K562 (cell line): ENCODE measurements at regions not wholly inside any gene's neighbourhood (a gene's known extent, or its start where the extent isn't known, plus 50 kb on each side); places are given as distances from the start of the nearest gene placed in this dataset.

Experiments used
- ATAC-seq: fragments of 200-7000 bp; cut with Tn5 transposase; 3 replicates; pipeline ENCODE4 v1.9.1; 2020; ENCODE audit warnings: moderate library complexity
- BruUV-seq: library from RNA; stranded (reverse); fragments of 400-500 nt; replicated peaks from 2 replicates; lab custom pipeline; 2021; lab: Mats Ljungman, UMichigan
- CTCF ChIA-PET: fragments of 300-600 bp; formaldehyde crosslinking; extraction: SDS; loops from one replicate; lab custom pipeline; 2021; ENCODE audit warnings: low intra/inter-chr PET ratio; lab: Yijun Ruan, JAX
- POLR2A ChIA-PET: fragments of 300-600, 350-650 bp; sonication (Branson Sonifier 250); formaldehyde crosslinking; extraction: SDS; loops from one replicate; lab custom pipeline; 2021; ENCODE audit warnings: antibody characterized with exemption, inconsistent platforms; lab: Yijun Ruan, JAX
- DNase-seq, 4 experiments: peaks; one replicate each; pipeline versions ENCODE4 v3.0.0 to v3.0.0-alpha.2; 2011 to 2018; ENCODE audit warnings: low spot score in 3 of 4, mixed read lengths in 3 of 4; ENCODE audit errors: extremely low read depth in 1 of 4
- FAIRE-seq: peaks from 2 replicates; lab custom pipeline; 2011; peaks lifted over from hg19 to GRCh38; lab: Jason Lieb, UNC
- H2AFZ ChIP-seq: 2 replicates; pipeline ENCODE4 v1.6.0; 2011; ENCODE audit warnings: low read depth, low read length, control low read depth, inconsistent platforms
- H3K27ac ChIP-seq: fragments of 200-600 bp; 3 replicates; pipeline ENCODE4 v1.8.0; 2011; ENCODE audit warnings: low read depth, mild to moderate bottlenecking, control low read depth, inconsistent platforms, low read length, moderate library complexity, mixed read lengths; ENCODE audit errors: extremely low read depth
- H3K27me3 ChIP-seq, 2 experiments: fragments of 300-600 bp in 1 of 2; 2 replicates in 1 of 2; 3 replicates in 1 of 2; pipeline versions ENCODE4 v1.6.0 to v1.8.0; 2011; ENCODE audit warnings: inconsistent platforms in 2 of 2, low read length in 2 of 2, mild to moderate bottlenecking in 1 of 2, mixed read lengths in 1 of 2, moderate library complexity in 1 of 2; ENCODE audit not compliant: control insufficient read depth in 2 of 2, insufficient read depth in 2 of 2
- H3K36me3 ChIP-seq: fragments of 300-600 bp; 3 replicates; pipeline ENCODE4 v1.8.0; 2011; ENCODE audit warnings: mild to moderate bottlenecking, low read length, inconsistent platforms; ENCODE audit not compliant: control insufficient read depth, insufficient read depth
- H3K4me1 ChIP-seq, 2 experiments: fragments of 200-600 bp in 1 of 2; replicated peaks in 1 of 2; 2 replicates in 1 of 2; 3 replicates in 1 of 2; pipeline versions ENCODE4 v1.5.1 to v1.8.0; 2011; ENCODE audit warnings: inconsistent platforms in 2 of 2, low read length in 2 of 2, mild to moderate bottlenecking in 1 of 2, mixed read lengths in 1 of 2, moderate library complexity in 1 of 2; ENCODE audit not compliant: control insufficient read depth in 2 of 2, insufficient read depth in 2 of 2
- H3K4me2 ChIP-seq: 2 replicates; pipeline ENCODE4 v1.6.1; 2011; ENCODE audit warnings: low read length, control low read depth, inconsistent platforms, mixed read lengths; ENCODE audit not compliant: insufficient read depth
- H3K4me3 ChIP-seq: fragments of 200-600 bp; sonication (generic), shearing (Covaris generic); 2 replicates; pipeline ENCODE4 v1.5.1; 2016; ENCODE audit warnings: control low read depth, inconsistent platforms
- H3K79me2 ChIP-seq: fragments of 200-600 bp; 3 replicates; pipeline ENCODE4 v1.8.0; 2011; ENCODE audit warnings: low read length, inconsistent platforms; ENCODE audit not compliant: control insufficient read depth, insufficient read depth
- H3K9ac ChIP-seq, 2 experiments: 2 replicates each; pipeline versions ENCODE4 v1.6.0 to v1.6.1; 2011; ENCODE audit warnings: low read depth in 2 of 2, low read length in 2 of 2, control low read depth in 1 of 2, inconsistent platforms in 1 of 2, mild to moderate bottlenecking in 1 of 2, mixed read lengths in 1 of 2; ENCODE audit not compliant: insufficient read depth in 1 of 2
- H3K9me1 ChIP-seq: one replicate; pipeline ENCODE4 v1.6.0; 2011; ENCODE audit warnings: inconsistent platforms, mild to moderate bottlenecking, low read length, moderate library complexity; ENCODE audit not compliant: control insufficient read depth, insufficient read depth
- H3K9me3 ChIP-seq: replicated peaks from 2 replicates; pipeline ENCODE4 v1.5.1; 2011; ENCODE audit warnings: low read depth, low read length, inconsistent platforms; ENCODE audit not compliant: control insufficient read depth, insufficient read depth
- H4K20me1 ChIP-seq: replicated peaks from 2 replicates; pipeline ENCODE4 v1.6.1; 2011; ENCODE audit warnings: low read length, inconsistent platforms, mixed read lengths; ENCODE audit not compliant: control insufficient read depth, insufficient read depth
- GTF2B ChIP-seq: IDR thresholded peaks from 2 replicates; pipeline ENCODE4 v1.6.1; 2011; ENCODE audit not compliant: insufficient read length; ENCODE audit errors: extremely low read depth
- JUN ChIP-seq, 2 experiments: sonication (generic) in 1 of 2; formaldehyde crosslinking in 1 of 2; IDR thresholded peaks; 2 replicates each; pipeline versions ENCODE4 v1.6.1 to v1.8.0; 2012 to 2022; ENCODE audit warnings: borderline replicate concordance in 2 of 2, mild to moderate bottlenecking in 2 of 2, improper control_type of control experiment in 1 of 2, low read depth in 1 of 2, low read length in 1 of 2, missing genetic modification reagents in 1 of 2
- STAT5A ChIP-seq: IDR thresholded peaks from 2 replicates; pipeline ENCODE4 v1.6.1; 2012; ENCODE audit warnings: low read length, inconsistent platforms, borderline replicate concordance
- ZNF280A ChIP-seq: fragments of 450-650 bp; IDR thresholded peaks from 2 replicates; pipeline ENCODE4 v1.6.1; 2018; ENCODE audit warnings: mild to moderate bottlenecking, low read depth; ENCODE audit not compliant: partially characterized antibody
- ZNF3 ChIP-seq: fragments of 250-450 bp; sonication (Bioruptor Pico); IDR thresholded peaks from 2 replicates; pipeline ENCODE4 v1.5.0; 2021; ENCODE audit warnings: mild to moderate bottlenecking, moderate library complexity
- WGBS: fragments of 100-300 bp; shearing (Covaris generic); methylation state at CpG from one replicate; pipeline ENCODE4 v1.1.6; 2016; ENCODE audit warnings: low coverage, mixed read lengths; ENCODE audit not compliant: insufficient coverage; ENCODE audit errors: missing lambda C conversion rate; 5-methylcytosine and 5-hydroxymethylcytosine counted together
- in situ Hi-C: fragments of 300-500 bp; cut with MboI; formaldehyde crosslinking; loops from 4 replicates; pipeline ENCODE4 v1.15.0; 2018; ENCODE audit warnings: inconsistent platforms, mixed read lengths
- intact Hi-C: fragments of 100-400 bp; cut with micrococcal nuclease; formaldehyde crosslinking; loops from 2 replicates; pipeline ENCODE4 v1.14.2; 2022

DNA sequence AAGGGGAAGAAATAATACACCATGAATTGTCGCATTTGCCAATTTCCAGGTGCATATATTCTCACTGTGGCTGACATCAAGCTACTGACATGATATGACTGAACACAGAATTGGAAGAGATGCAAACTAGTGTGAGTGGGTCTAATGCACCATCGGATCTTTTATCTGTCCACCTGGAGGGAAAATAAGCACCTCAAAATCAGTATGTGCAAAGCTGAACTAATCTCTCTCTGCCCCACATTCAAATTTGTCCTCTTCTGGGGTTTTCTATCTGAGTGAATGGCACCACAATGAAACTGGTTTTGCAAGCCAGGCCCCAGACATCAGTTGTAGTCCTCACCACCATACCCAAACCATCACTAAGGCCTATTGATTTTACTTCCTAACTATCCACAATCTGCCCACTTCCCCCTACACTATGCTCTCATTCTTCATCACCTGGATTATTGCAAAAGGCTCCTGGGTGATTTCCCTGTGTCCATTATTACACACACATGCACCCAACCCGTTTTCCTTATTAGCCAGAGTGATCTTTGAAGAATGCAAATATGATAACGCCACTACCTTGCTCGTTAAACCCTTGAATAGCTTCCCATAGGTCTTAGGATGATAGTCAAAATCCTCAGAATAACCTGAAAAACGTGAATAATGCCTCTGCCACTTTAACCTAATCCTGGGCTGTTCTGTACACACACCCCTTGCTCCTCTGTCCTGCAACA, 159.0 kb upstream of the GMDS start:
- Histone ChIP-seq H4K20me1 (no peaks in the 10 kb centered on the region), H3K4me1 (no peaks in the 10 kb centered on the region), H3K9me3 (no peaks in the 10 kb centered on the region), H3K4me3 (no peak overlapping the region), H3K36me3 (no peaks in the 10 kb centered on the region), H3K27ac (no peak overlapping the region), H2AFZ (no peak overlapping the region), H3K79me2 (no peaks in the 10 kb centered on the region), H3K9me1 (no peaks in the 10 kb centered on the region), H3K9ac (no peak overlapping the region), H3K4me2 (no peak overlapping the region), H3K27me3 (peaks cover 3 to 6% of the 10 kb centered on the region in 2 experiments; a peak in 3 of 5 replicates)
- FAIRE-seq (no peak), DNase-seq (no peak), ATAC-seq (no peak)
- in situ Hi-C loops = no loop called here
- no TSS peak for BruUV-seq
- intact Hi-C loops = no loop called here
- CTCF ChIA-PET = no interaction called here
- 0% methylated on average over 6 of the region's 6 CpGs for WGBS
- POLR2A ChIA-PET = no interaction called here
- TF ChIP-seq GTF2B (no peak), ZNF3 (no peak), STAT5A (no peak), JUN (IDR thresholded peaks at IDR 0.05; ENCODE audit: borderline replicate concordance, low read depth, low read length) (no peak), JUN (CRISPR knock-in tag; IDR thresholded peaks at IDR 0.05; ENCODE audit: borderline replicate concordance) (no peak), ZNF280A (no peak)
